Heart right ventricle (tissue), 16 donors: ENCODE measurements at regions not wholly inside any gene's neighbourhood (a gene's known extent, or its start where the extent isn't known, plus 50 kb on each side); places are given as distances from the start of the nearest gene placed in this dataset.
A peak's percentile ranks its signal among the peaks of the same experiment; 100 is the strongest.

Experiments used
- ATAC-seq, 8 donors: fragments of 200-7000 bp; cut with Tn5 transposase; one replicate each; pipeline ENCODE4 v1.9.1; 2020; ENCODE audit warnings: mild to moderate bottlenecking in 8 of 8, moderate library complexity in 8 of 8, moderate number of reproducible peaks in 1 of 8
- DNase-seq, 2 donors: peaks; one replicate each; pipeline ENCODE4 v3.0.0-alpha.2; 2020
- H3K27ac ChIP-seq, 10 donors: fragments of 200-600 bp; sonication (generic) in 2 of 10; one replicate each; pipeline versions ENCODE4 v1.5.0 to v1.8.0; 2020 to 2022; ENCODE audit warnings: mild to moderate bottlenecking in 3 of 10
- H3K27me3 ChIP-seq, 7 donors: fragments of 200-600 bp; one replicate each; pipeline ENCODE4 v1.8.0; 2021 to 2022; ENCODE audit warnings: mild to moderate bottlenecking in 2 of 7
- H3K36me3 ChIP-seq, 9 donors: fragments of 200-600 bp; sonication (generic) in 1 of 9; one replicate each; pipeline versions ENCODE4 v1.5.0 to v1.8.0; 2020 to 2022; ENCODE audit warnings: mild to moderate bottlenecking in 2 of 9
- H3K4me1 ChIP-seq, 9 donors: fragments of 200-600 bp; sonication (generic) in 1 of 9; one replicate each; pipeline versions ENCODE4 v1.5.0 to v1.8.0; 2020 to 2022; ENCODE audit warnings: mild to moderate bottlenecking in 4 of 9
- H3K4me3 ChIP-seq, 10 donors: fragments of 200-600 bp; sonication (generic) in 2 of 10; one replicate each; pipeline versions ENCODE4 v1.5.0 to v1.8.0; 2020 to 2022; ENCODE audit warnings: mild to moderate bottlenecking in 7 of 10, moderate library complexity in 2 of 10
- H3K9me3 ChIP-seq, 11 donors: fragments of 200-600 bp in 10 of 11; sonication (generic) in 2 of 11; one replicate each; pipeline versions ENCODE4 v1.5.0 to v1.8.0; 2013 to 2022; ENCODE audit warnings: mild to moderate bottlenecking in 2 of 11, control low read depth in 1 of 11, moderate library complexity in 1 of 11
- WGBS, 2 donors: extraction: QIAGEN DNeasy Blood & Tissue Kit; methylation state at CpG; one replicate each; pipeline ENCODE4 v1.1.7; 2013; ENCODE audit warnings: inconsistent platforms in 1 of 2; 5-methylcytosine and 5-hydroxymethylcytosine counted together
- intact Hi-C, 10 donors: fragments of 100-400 bp; cut with DNase I; formaldehyde crosslinking; loops; one replicate each; pipeline versions ENCODE4 v1.11.1 to v1.14.2; 2022
- TF ChIP-seq, protein P1 (sequence below), 9 donors: fragments of 200-600 bp; sonication (generic) in 2 of 9; IDR thresholded peaks; one replicate each; pipeline versions ENCODE4 v1.5.0 to v1.8.0; 2021 to 2022; ENCODE audit warnings: antibody characterized with exemption in 9 of 9, mild to moderate bottlenecking in 5 of 9, moderate library complexity in 1 of 9
- donor health status: Arrhythmogenic right ventricular cardiomyopathy.
- donor health status: ischemic (EF 13 %, LVEDD 7.1; RV severe dilation, severe dysfunction).
- donor health status: healthy with polysubstance abuse.
- donor health status: DM: no; HTN: yes; CAD: no.
- donor health status: DM: no; HTN: no; CAD: no.
- donor health status: ischemic (EF 25% LVEDD 6.9; RV normal size, moderate dysfunction).
- donor health status: ischemic (EF 25% LVEDD 5.7; RV mildly dilated, moderate dysfunction).
- donor health status: healthy.
- donor health status: DM: yes; HTN: yes; CAD: no.
- donor health status: Ischemic cardiomyopathy.
- donor health status: ischemic (EF 35%, LVEDD 5.7; RV mildly dilated, moderate dysfunction).
- donor health status: nonischemic (EF 11% LVEDD 7.7; RV severe dilation, severe dysfunction).
- donor health status: DM: yes; HTN: yes; CAD: no.
- donor health status: PGD.
- donor health status: ischemic (EF 29% LVEDD 5.4; RV normal size, mild dysfunction).
- donor health status: nonischemic (EF 23%, LVEDD 6.1; RV moderate dilation, normal function).

DNA sequence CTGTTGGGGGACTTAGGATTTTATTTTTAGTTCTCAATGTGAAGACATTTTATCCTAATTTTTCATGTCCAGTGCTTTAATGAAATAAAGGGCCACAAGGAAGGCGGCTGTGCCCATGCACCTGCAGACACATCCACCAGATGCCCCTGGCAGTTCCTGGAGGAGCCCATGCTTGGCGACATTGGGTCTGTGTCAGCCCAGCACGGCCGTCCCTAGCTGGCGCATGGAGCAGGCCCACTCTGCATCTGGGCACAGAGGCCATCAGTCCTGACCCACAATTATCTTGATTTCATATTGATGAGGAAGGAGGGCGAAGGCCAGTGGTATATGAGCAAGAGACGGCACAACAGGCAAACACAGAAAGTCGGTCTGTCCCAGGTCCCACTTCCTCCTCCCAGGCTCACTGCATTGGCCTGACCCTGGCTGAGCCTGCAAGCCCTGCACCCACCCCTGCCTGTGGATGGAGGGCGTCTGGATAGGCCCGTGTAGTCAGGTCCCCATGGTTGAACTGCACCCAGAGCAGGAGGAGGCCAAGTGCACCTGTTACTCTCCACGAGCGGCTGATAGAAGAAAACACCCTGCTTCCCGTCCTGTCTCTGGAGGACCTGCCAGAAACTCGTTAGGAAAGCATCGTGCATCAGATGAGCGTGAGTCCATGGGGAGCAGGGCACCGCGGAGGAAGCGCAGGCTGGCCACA lies 296.9 kb downstream of the BRD1 start:
- WGBS, 2 donors, result 82 to 83% methylated on average over 19 of the region's 19 CpGs
- no peak overlapping the region for H3K27ac ChIP-seq
- ATAC-seq (no peak), DNase-seq (no peak)
- no peaks in the 10 kb centered on the region for H3K36me3 ChIP-seq
- H3K4me3 ChIP-seq, result no peak overlapping the region
- no peaks in the 10 kb centered on the region for H3K9me3 ChIP-seq
- TF ChIP-seq, protein P1, sequence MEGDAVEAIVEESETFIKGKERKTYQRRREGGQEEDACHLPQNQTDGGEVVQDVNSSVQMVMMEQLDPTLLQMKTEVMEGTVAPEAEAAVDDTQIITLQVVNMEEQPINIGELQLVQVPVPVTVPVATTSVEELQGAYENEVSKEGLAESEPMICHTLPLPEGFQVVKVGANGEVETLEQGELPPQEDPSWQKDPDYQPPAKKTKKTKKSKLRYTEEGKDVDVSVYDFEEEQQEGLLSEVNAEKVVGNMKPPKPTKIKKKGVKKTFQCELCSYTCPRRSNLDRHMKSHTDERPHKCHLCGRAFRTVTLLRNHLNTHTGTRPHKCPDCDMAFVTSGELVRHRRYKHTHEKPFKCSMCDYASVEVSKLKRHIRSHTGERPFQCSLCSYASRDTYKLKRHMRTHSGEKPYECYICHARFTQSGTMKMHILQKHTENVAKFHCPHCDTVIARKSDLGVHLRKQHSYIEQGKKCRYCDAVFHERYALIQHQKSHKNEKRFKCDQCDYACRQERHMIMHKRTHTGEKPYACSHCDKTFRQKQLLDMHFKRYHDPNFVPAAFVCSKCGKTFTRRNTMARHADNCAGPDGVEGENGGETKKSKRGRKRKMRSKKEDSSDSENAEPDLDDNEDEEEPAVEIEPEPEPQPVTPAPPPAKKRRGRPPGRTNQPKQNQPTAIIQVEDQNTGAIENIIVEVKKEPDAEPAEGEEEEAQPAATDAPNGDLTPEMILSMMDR (IDR thresholded peaks at IDR 0.05), result no peak
- intact Hi-C loops, result no loop called here
- H3K4me1 ChIP-seq, result no peaks in the 10 kb centered on the region
- H3K27me3 ChIP-seq, result peaks cover 0 to 17% (median 10%) of the 10 kb centered on the region in 7 donors

DNA sequence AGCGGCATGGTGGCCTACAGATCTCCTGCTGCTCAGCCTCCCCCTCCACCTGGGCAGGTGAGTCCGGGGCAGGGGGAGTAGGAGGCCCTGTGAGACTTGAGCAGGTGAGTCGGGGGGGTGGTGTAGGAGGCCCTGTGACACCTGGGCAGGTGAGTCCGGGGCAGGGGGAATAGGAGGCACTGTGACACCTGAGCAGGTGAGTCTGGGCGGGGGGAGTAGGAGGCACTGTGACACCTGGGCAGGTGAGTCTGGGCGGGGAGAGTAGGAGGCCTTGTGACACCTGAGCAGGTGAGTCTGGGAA lies 299.3 kb downstream of the BRD1 start:
- WGBS, 2 donors, result 66% methylated on average over 5 to 6 of the region's 6 CpGs
- Histone ChIP-seq H3K4me3 (no peak overlapping the region), H3K27me3 (peaks cover 0 to 1% (median 0%) of the 10 kb centered on the region in 7 donors), H3K36me3 (no peaks in the 10 kb centered on the region), H3K27ac (no peak overlapping the region), H3K4me1 (peaks cover 0 to 6% (median 0%) of the 10 kb centered on the region in 9 donors), H3K9me3 (no peaks in the 10 kb centered on the region)
- DNase-seq (no peak), ATAC-seq (no peak)
- TF ChIP-seq, protein P1 (IDR thresholded peaks at IDR 0.05), result no peak
- intact Hi-C loops, result no loop called here

DNA sequence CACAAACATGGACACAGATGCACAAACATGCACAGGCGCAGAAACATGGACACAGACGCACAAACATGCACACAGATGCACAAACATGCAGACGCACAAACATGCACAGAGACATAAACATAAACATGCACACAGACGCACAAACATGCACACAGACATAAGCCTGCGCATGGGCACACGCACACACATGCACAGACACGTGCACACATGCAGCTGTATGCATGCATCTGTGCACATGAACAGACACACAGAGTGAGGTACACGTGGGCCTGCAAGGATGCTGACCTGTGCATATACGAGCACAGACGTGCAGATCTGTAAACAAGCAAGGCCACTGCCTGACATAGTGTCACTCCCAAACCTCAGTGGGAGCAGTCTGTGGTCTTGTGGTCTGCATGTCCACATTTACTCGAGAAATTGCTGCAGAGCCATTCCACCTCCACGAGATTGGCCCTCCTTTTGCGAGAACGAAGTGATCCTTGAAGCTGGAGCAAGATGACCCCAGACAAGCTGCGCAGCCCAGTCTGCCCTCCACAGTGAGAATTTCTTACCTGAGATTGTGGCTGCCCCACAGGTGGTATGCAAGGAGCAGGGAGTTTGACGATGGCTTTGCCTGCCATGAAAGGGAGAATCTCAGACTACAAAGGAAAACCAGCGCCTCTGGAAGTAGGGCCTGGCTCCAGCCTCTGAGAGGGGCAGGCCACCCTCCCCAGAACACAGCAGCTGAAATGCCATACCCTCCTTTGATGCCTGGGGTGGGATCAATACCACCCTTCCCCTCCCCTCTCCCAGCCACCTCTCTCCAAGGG lies 299.9 kb downstream of the BRD1 start:
- Histone ChIP-seq H3K27me3 (peaks cover 0 to 4% (median 0%) of the 10 kb centered on the region in 7 donors), H3K4me3 (no peak overlapping the region), H3K36me3 (no peaks in the 10 kb centered on the region), H3K27ac (no peak overlapping the region), H3K9me3 (no peaks in the 10 kb centered on the region), H3K4me1 (peaks cover 0 to 6% (median 0%) of the 10 kb centered on the region in 9 donors)
- WGBS, 2 donors, result 76 to 81% methylated on average over 17 of the region's 17 CpGs
- intact Hi-C loops, result no loop called here
- TF ChIP-seq, protein P1 (IDR thresholded peaks at IDR 0.05), result no peak
- ATAC-seq, result no peak
- DNase-seq, result no peak

DNA sequence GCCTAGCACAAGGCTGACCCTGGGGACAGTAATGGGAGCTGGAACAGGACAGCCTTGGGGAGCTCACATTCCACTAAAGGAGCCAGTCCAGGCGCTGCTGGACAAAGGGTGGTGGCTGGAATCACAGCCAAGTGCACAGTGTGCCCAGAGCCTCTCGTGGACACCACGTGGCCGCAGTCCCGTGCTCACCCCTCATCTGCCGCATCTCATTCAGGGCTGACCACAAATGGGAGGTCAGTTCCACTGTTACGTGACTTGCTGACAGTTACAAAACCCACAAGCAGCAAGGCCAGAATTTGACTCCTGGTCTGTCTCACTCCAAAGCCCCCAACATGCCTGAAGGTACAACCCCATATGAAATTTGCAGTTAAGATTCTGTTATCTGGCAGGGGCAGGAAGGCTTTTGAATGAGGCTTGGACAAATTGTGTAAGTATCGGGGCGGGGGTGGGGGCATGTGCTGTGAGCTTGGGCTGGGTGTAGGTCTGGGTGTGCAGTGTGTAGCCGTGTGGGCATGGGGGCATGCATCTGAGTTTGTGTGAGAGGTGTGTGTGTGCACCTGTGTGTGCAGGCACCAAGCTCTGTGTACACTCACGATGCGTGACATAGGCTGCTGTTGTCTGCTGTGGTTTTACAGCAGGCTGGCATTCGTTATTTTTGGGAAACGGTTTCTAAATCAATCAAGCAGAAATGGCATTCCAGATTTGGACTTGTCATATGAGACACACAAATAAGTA lies 301.7 kb downstream of the BRD1 start:
- H3K27me3 ChIP-seq, result peaks cover 0 to 4% (median 0%) of the 10 kb centered on the region in 7 donors
- no peak overlapping the region for H3K4me3 ChIP-seq
- peaks cover 0 to under 1% (median 0%) of the 10 kb centered on the region in 11 donors for H3K9me3 ChIP-seq
- 70 to 77% methylated on average over 14 of the region's 14 CpGs for WGBS, 2 donors
- TF ChIP-seq, protein P1 (IDR thresholded peaks at IDR 0.05), result no peak
- no peak for DNase-seq
- peaks cover 0 to 6% (median 0%) of the 10 kb centered on the region in 9 donors for H3K4me1 ChIP-seq
- H3K27ac ChIP-seq, result no peak overlapping the region
- peak in 2 of 8 donors; percentile 34 to 53 for ATAC-seq
- no peaks in the 10 kb centered on the region for H3K36me3 ChIP-seq
- intact Hi-C loops, result no loop called here
